Lower leg skin (tissue), 3 donors: ENCODE measurements at regions not wholly inside any gene's neighbourhood (a gene's known extent, or its start where the extent isn't known, plus 50 kb on each side); places are given as distances from the start of the nearest gene placed in this dataset.

Experiments
- CTCF ChIP-seq, 3 donors: fragments of 450-650 bp; IDR thresholded peaks; one replicate each; pipeline ENCODE4 v1.5.1; 2016; ENCODE audit warnings: antibody characterized with exemption in 3 of 3, mild to moderate bottlenecking in 3 of 3, moderate library complexity in 2 of 3
- POLR2A ChIP-seq, 2 donors: fragments of 450-650 bp; IDR thresholded peaks; one replicate each; pipeline ENCODE4 v1.6.1; 2016 to 2017; ENCODE audit warnings: antibody characterized with exemption in 2 of 2, mild to moderate bottlenecking in 1 of 2, moderate library complexity in 1 of 2

- TF ChIP-seq CTCF (IDR thresholded peaks at IDR 0.05) (no peak), POLR2A (IDR thresholded peaks at IDR 0.05) (no peak)
These were observed 547.7 kb downstream of the EFNA5 start for GRCh38 chr5:107123014-107123413.
